Endothelial cell of umbilical vein (primary cell): ENCODE measurements at regions not wholly inside any gene's neighbourhood (a gene's known extent, or its start where the extent isn't known, plus 50 kb on each side); places are given as distances from the start of the nearest gene placed in this dataset.

Experiments used
- BruUV-seq: library from RNA; stranded (reverse); fragments of 400-500 nt; replicated peaks from 2 replicates; lab custom pipeline; 2021; lab: Mats Ljungman, UMichigan
- CTCF ChIA-PET: fragments of 300-600, 350-600 bp; sonication (Branson Sonifier 250); formaldehyde crosslinking; loops from one replicate; lab custom pipeline; 2021; ENCODE audit warnings: antibody characterized with exemption, inconsistent platforms; lab: Charles Lee
- POLR2A ChIA-PET: fragments of 300-600, 350-600 bp; sonication (Branson Sonifier 250); formaldehyde crosslinking; loops from one replicate; lab custom pipeline; 2021; ENCODE audit warnings: antibody characterized with exemption, inconsistent platforms; lab: Charles Lee
- DNase-seq: peaks from one replicate; pipeline ENCODE4 v3.0.0-alpha.2; 2011; ENCODE audit warnings: low read depth, low spot score
- FAIRE-seq: peaks from 2 replicates; lab custom pipeline; 2011; peaks lifted over from hg19 to GRCh38; lab: Jason Lieb, UNC
- H2AFZ ChIP-seq: 2 replicates; pipeline ENCODE4 v1.6.0; 2012; ENCODE audit warnings: low read depth, low read length, control low read depth, inconsistent platforms
- H3K27ac ChIP-seq: 2 replicates; pipeline ENCODE4 v1.5.1; 2011; ENCODE audit warnings: low read depth, mild to moderate bottlenecking, control low read depth, low read length, moderate library complexity; ENCODE audit not compliant: insufficient read depth
- H3K27me3 ChIP-seq, 2 experiments: 2 replicates each; pipeline versions ENCODE4 v1.6.0 to v1.6.1; 2011; ENCODE audit warnings: low read length in 2 of 2, mixed read lengths in 1 of 2; ENCODE audit not compliant: control insufficient read depth in 2 of 2, insufficient read depth in 2 of 2
- H3K36me3 ChIP-seq, 2 experiments: 2 replicates in 1 of 2; 3 replicates in 1 of 2; pipeline ENCODE4 v1.5.1; 2011; ENCODE audit warnings: low read length in 2 of 2, mild to moderate bottlenecking in 1 of 2, moderate library complexity in 1 of 2; ENCODE audit not compliant: control insufficient read depth in 2 of 2, insufficient read depth in 2 of 2; ENCODE audit errors: extremely low read depth in 1 of 2
- H3K4me1 ChIP-seq: 3 replicates; pipeline ENCODE4 v1.5.1; 2011; ENCODE audit warnings: mild to moderate bottlenecking, low read length; ENCODE audit not compliant: control insufficient read depth, insufficient read depth; ENCODE audit errors: extremely low read depth
- H3K4me2 ChIP-seq: 2 replicates; pipeline ENCODE4 v1.6.1; 2011; ENCODE audit warnings: low read length, control low read depth, mixed read lengths; ENCODE audit not compliant: insufficient read depth
- H3K4me3 ChIP-seq, 3 experiments: fragments of 200-600 bp in 1 of 3; sonication (generic), shearing (Covaris generic) in 1 of 3; replicated peaks in 1 of 3; 2 replicates each; pipeline ENCODE4 v1.5.1; 2011 to 2016; ENCODE audit warnings: control low read depth in 3 of 3, low read length in 3 of 3, mild to moderate bottlenecking in 2 of 3, inconsistent platforms in 1 of 3, low read depth in 1 of 3, moderate library complexity in 1 of 3; ENCODE audit not compliant: insufficient read depth in 1 of 3
- H3K79me2 ChIP-seq: 2 replicates; pipeline ENCODE4 v1.6.0; 2012; ENCODE audit warnings: low read length, inconsistent platforms; ENCODE audit not compliant: control insufficient read depth, insufficient read depth
- H3K9ac ChIP-seq: replicated peaks from 2 replicates; pipeline ENCODE3; 2011; ENCODE audit warnings: low read length, control low read depth; ENCODE audit not compliant: insufficient read depth; ENCODE audit errors: extremely low read depth
- H3K9me1 ChIP-seq: replicated peaks from 3 replicates; pipeline ENCODE4 v1.6.0; 2011; ENCODE audit warnings: mild to moderate bottlenecking, low read length; ENCODE audit not compliant: control insufficient read depth, insufficient read depth; ENCODE audit errors: extremely low read depth
- H3K9me3 ChIP-seq: replicated peaks from 2 replicates; pipeline ENCODE4 v1.5.1; 2012; ENCODE audit warnings: low read length, inconsistent platforms; ENCODE audit not compliant: control insufficient read depth, insufficient read depth
- H4K20me1 ChIP-seq: replicated peaks from 2 replicates; pipeline ENCODE3; 2011; ENCODE audit warnings: mild to moderate bottlenecking, low read length; ENCODE audit not compliant: control insufficient read depth, insufficient read depth; ENCODE audit errors: extremely low read depth
- CTCF ChIP-seq, 2 donors: IDR thresholded peaks; 1 replicate in 1 of 2; 2 replicates in 1 of 2; pipeline ENCODE4 v1.5.1; 2011; ENCODE audit warnings: low read length in 2 of 2, mild to moderate bottlenecking in 2 of 2, moderate library complexity in 2 of 2, control low read depth in 1 of 2, inconsistent platforms in 1 of 2, low read depth in 1 of 2; ENCODE audit not compliant: insufficient read depth in 1 of 2; ENCODE audit errors: extremely low read depth in 1 of 2
- EZH2 ChIP-seq: IDR thresholded peaks from 2 replicates; pipeline ENCODE4 v1.6.1; 2012; ENCODE audit warnings: borderline replicate concordance, low read depth, mild to moderate bottlenecking, moderate library complexity, low read length, inconsistent platforms; ENCODE audit not compliant: severe bottlenecking
- FOS ChIP-seq: IDR thresholded peaks from 2 replicates; pipeline ENCODE4 v1.6.1; 2011; ENCODE audit warnings: mild to moderate bottlenecking, low read length, moderate library complexity, borderline replicate concordance; ENCODE audit not compliant: insufficient read depth
- GATA2 ChIP-seq: IDR thresholded peaks from 2 replicates; pipeline ENCODE4 v1.7.0; 2011; ENCODE audit warnings: low read depth, mild to moderate bottlenecking, moderate library complexity, mixed read lengths, low read length; ENCODE audit not compliant: insufficient read length, insufficient read depth
- JUN ChIP-seq: IDR thresholded peaks from 2 replicates; pipeline ENCODE4 v1.6.1; 2011; ENCODE audit warnings: borderline replicate concordance, low read depth; ENCODE audit not compliant: insufficient read length, insufficient read depth
- MAX ChIP-seq: IDR thresholded peaks from 2 replicates; pipeline ENCODE4 v1.6.1; 2011; ENCODE audit not compliant: insufficient read depth, insufficient read length
- MYC ChIP-seq: IDR thresholded peaks from one replicate; pipeline ENCODE4 v1.6.1; 2011; ENCODE audit warnings: mild to moderate bottlenecking, low read depth, low read length
- POLR2A ChIP-seq: IDR thresholded peaks from 2 replicates; pipeline ENCODE4 v1.6.1; 2012; ENCODE audit warnings: low read depth, mild to moderate bottlenecking, control low read depth, low read length
- POLR2AphosphoS5 ChIP-seq: IDR thresholded peaks from 2 replicates; pipeline ENCODE4 v1.6.1; 2012; ENCODE audit warnings: low read depth, mild to moderate bottlenecking, control low read depth, low read length, moderate library complexity; ENCODE audit not compliant: insufficient read depth
- dilution Hi-C: fragments of 300-500 bp; cut with MboI; formaldehyde crosslinking; loops from one replicate; pipeline ENCODE4 v1.15.0; 2019; ENCODE audit warnings: low sequenced_read_pairs; ENCODE audit not compliant: extremely low pct_ligation_motif_present
- intact Hi-C: fragments of 100-400 bp; cut with micrococcal nuclease; formaldehyde crosslinking; loops from one replicate; pipeline ENCODE4 v1.10.0; 2022

GRCh38 chr13:105692769-105693168 lies 842.7 kb downstream of the EFNB2 start:
- CTCF ChIA-PET, result no interaction called here
- Histone ChIP-seq H3K9ac (no peak overlapping the region), H3K4me1 (no peaks in the 10 kb centered on the region), H3K27ac (no peak overlapping the region), H2AFZ (no peak overlapping the region), H3K4me3 (no peak overlapping the region), H3K27me3 (no peaks in the 10 kb centered on the region), H3K4me2 (no peak overlapping the region), H4K20me1 (no peaks in the 10 kb centered on the region), H3K9me3 (no peaks in the 10 kb centered on the region), H3K79me2 (no peaks in the 10 kb centered on the region), H3K9me1 (no peaks in the 10 kb centered on the region), H3K36me3 (no peaks in the 10 kb centered on the region)
- dilution Hi-C loops (no loop called here), intact Hi-C loops (no loop called here)
- TF ChIP-seq POLR2A, result no peak
- no peak for TF ChIP-seq EZH2
- no peak for TF ChIP-seq JUN
- no peak for TF ChIP-seq GATA2
- TF ChIP-seq POLR2AphosphoS5, result no peak
- no peak for TF ChIP-seq FOS
- no peak for TF ChIP-seq MYC
- TF ChIP-seq MAX, result no peak
- no peak for TF ChIP-seq CTCF (IDR thresholded peaks at IDR 0.05; ENCODE audit: extremely low read depth in 1 of 2, insufficient read depth in 1 of 2, low read depth in 1 of 2, low read length in 2 of 2)
- POLR2A ChIA-PET, result no interaction called here
- BruUV-seq, result no TSS peak
- DNase-seq, result no peak
- no peak for FAIRE-seq
